Naive thymus-derived CD4-positive, alpha-beta T cell (primary cell): ENCODE measurements at regions not wholly inside any gene's neighbourhood (a gene's known extent, or its start where the extent isn't known, plus 50 kb on each side); places are given as distances from the start of the nearest gene placed in this dataset.

Experiments
- ATAC-seq: fragments of 150-1000 bp; cut with Tn5 transposase; 2 replicates; pipeline ENCODE4 v1.10.0; 2021; ENCODE audit warnings: mild to moderate bottlenecking, moderate library complexity
- CTCF ChIA-PET: fragments of 350-600 bp; sonication (Branson Sonifier 250); formaldehyde crosslinking; loops from one replicate; lab custom pipeline; 2021; ENCODE audit warnings: antibody characterized with exemption; lab: Charles Lee
- POLR2A ChIA-PET: fragments of 350-600 bp; sonication (Branson Sonifier 250); formaldehyde crosslinking; loops from one replicate; lab custom pipeline; 2021; ENCODE audit warnings: antibody characterized with exemption, inconsistent platforms; lab: Charles Lee
- DNase-seq, 9 donors: peaks; one replicate each; pipeline versions ENCODE4 v3.0.0 to v3.0.0-alpha.2; 2020 to 2022; ENCODE audit warnings: mixed read lengths in 1 of 9
- H3K27ac ChIP-seq: one replicate; pipeline ENCODE4 v1.7.0; 2013; ENCODE audit warnings: mild to moderate bottlenecking, low read depth, low read length, moderate library complexity
- H3K27me3 ChIP-seq, 2 donors: one replicate each; pipeline ENCODE4 v1.7.0; 2013; ENCODE audit warnings: low read length in 2 of 2, mild to moderate bottlenecking in 2 of 2, moderate library complexity in 2 of 2; ENCODE audit not compliant: control insufficient read depth in 2 of 2, insufficient read depth in 2 of 2
- H3K36me3 ChIP-seq, 3 experiments: 1 replicate in 2 of 3; 2 replicates in 1 of 3; pipeline ENCODE4 v1.7.0; 2013; ENCODE audit warnings: low read length in 3 of 3, mild to moderate bottlenecking in 3 of 3, moderate library complexity in 1 of 3; ENCODE audit not compliant: insufficient read depth in 3 of 3, control insufficient read depth in 2 of 3
- H3K4me1 ChIP-seq, 2 donors: one replicate each; pipeline ENCODE4 v1.7.0; 2013; ENCODE audit warnings: low read length in 2 of 2, mild to moderate bottlenecking in 2 of 2, moderate library complexity in 1 of 2; ENCODE audit not compliant: control insufficient read depth in 2 of 2, insufficient read depth in 2 of 2
- H3K4me3 ChIP-seq: 2 replicates; pipeline ENCODE4 v1.7.0; 2013; ENCODE audit warnings: mild to moderate bottlenecking, low read length
- H3K9me3 ChIP-seq, 3 experiments: 1 replicate in 2 of 3; 2 replicates in 1 of 3; pipeline ENCODE4 v1.7.0; 2013; ENCODE audit warnings: low read length in 3 of 3; ENCODE audit not compliant: control insufficient read depth in 2 of 3
- H3K27ac Mint-ChIP-seq, 9 donors: one replicate each; pipeline ENCODE4 v1.8.0; 2020 to 2022; ENCODE audit warnings: mixed read lengths in 9 of 9, mild to moderate bottlenecking in 8 of 9, moderate library complexity in 5 of 9, inconsistent platforms in 2 of 9
- H3K27me3 Mint-ChIP-seq, 5 donors: one replicate each; pipeline ENCODE4 v1.8.0; 2021 to 2022; ENCODE audit warnings: mixed read lengths in 5 of 5, mild to moderate bottlenecking in 1 of 5
- H3K36me3 Mint-ChIP-seq, 5 donors: one replicate each; pipeline ENCODE4 v1.8.0; 2020 to 2022; ENCODE audit warnings: mixed read lengths in 5 of 5, mild to moderate bottlenecking in 3 of 5, inconsistent platforms in 1 of 5
- H3K4me1 Mint-ChIP-seq, 7 donors: one replicate each; pipeline ENCODE4 v1.8.0; 2020 to 2022; ENCODE audit warnings: mixed read lengths in 7 of 7, mild to moderate bottlenecking in 3 of 7, inconsistent platforms in 1 of 7
- H3K4me3 Mint-ChIP-seq, 10 donors: one replicate each; pipeline ENCODE4 v1.8.0; 2020 to 2022; ENCODE audit warnings: mild to moderate bottlenecking in 10 of 10, mixed read lengths in 10 of 10, moderate library complexity in 6 of 10, inconsistent platforms in 2 of 10
- H3K9me3 Mint-ChIP-seq, 11 donors: one replicate each; pipeline ENCODE4 v1.8.0; 2020 to 2022; ENCODE audit warnings: mixed read lengths in 11 of 11, mild to moderate bottlenecking in 4 of 11, inconsistent platforms in 1 of 11, moderate library complexity in 1 of 11
- intact Hi-C, 2 donors: fragments of 100-400 bp; cut with micrococcal nuclease; formaldehyde crosslinking; loops; one replicate each; pipeline ENCODE4 v1.15.1; 2023

DNA sequence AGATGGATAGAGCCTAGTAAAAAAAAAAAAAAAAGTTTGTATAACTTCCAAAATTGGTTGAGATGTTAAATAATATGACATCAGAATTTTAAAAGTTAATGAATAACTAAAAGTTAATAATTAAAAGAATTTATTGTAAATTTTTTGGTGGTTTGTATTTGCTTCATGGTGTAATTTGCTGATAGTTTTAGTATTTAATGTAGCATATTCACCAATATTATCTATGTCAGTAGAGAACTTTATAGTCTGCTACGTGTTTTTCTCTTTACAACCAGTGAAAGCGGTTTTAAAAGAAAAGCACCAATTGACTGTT, 51.8 kb upstream of the STEAP4 start:
- Mint-ChIP-seq H3K27ac (no peak overlapping the region), H3K36me3 (no peaks in the 10 kb centered on the region), H3K4me3 (no peak overlapping the region), H3K9me3 (no peaks in the 10 kb centered on the region), H3K27me3 (peaks cover 3 to 14% (median 8%) of the 10 kb centered on the region in 5 donors), H3K4me1 (no peaks in the 10 kb centered on the region)
- no peaks in the 10 kb centered on the region for H3K9me3 ChIP-seq
- no peaks in the 10 kb centered on the region for H3K27me3 ChIP-seq
- no peak overlapping the region for H3K4me3 ChIP-seq
- ChIA-PET CTCF (no interaction called here), POLR2A (no interaction called here)
- no peak for ATAC-seq
- DNase-seq, result no peak
- no peaks in the 10 kb centered on the region for H3K36me3 ChIP-seq
- no peaks in the 10 kb centered on the region for H3K4me1 ChIP-seq
- no peak overlapping the region for H3K27ac ChIP-seq
- intact Hi-C loops, result no loop called here

GRCh38 chr7:88357781-88358525, 51.3 kb upstream of the STEAP4 start:
- H3K27ac Mint-ChIP-seq, result no peak overlapping the region
- no peaks in the 10 kb centered on the region for H3K4me1 Mint-ChIP-seq
- Histone ChIP-seq H3K36me3 (no peaks in the 10 kb centered on the region), H3K27me3 (no peaks in the 10 kb centered on the region), H3K4me3 (no peak overlapping the region), H3K4me1 (no peaks in the 10 kb centered on the region), H3K27ac (no peak overlapping the region), H3K9me3 (no peaks in the 10 kb centered on the region)
- intact Hi-C loops, result no loop called here
- H3K27me3 Mint-ChIP-seq, result peaks cover 7 to 19% (median 11%) of the 10 kb centered on the region in 5 donors
- H3K4me3 Mint-ChIP-seq, result no peak overlapping the region
- CTCF ChIA-PET, result no interaction called here
- H3K9me3 Mint-ChIP-seq, result no peaks in the 10 kb centered on the region
- DNase-seq (no peak), ATAC-seq (peak; percentile 54)
- POLR2A ChIA-PET, result no interaction called here
- H3K36me3 Mint-ChIP-seq, result no peaks in the 10 kb centered on the region

DNA sequence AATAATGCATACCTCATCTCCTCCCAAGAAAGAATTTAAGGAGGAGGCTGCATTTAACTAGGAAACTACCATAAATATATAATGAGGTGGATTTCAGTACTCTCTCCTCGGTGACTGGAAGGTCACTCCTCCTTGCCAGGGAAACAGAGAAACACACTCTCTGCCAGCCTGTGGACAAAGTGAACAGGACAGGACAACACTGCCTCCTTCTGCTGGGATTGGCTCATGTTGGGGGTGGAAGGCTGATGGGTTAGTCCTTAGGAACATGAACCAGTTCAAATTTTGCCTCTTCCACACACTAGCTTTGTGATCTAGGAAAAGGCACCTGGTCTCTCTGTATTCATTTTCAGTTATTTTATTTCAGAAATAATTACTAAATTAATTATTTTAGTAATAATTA, 50.6 kb upstream of the STEAP4 start:
- ChIA-PET CTCF (no interaction called here), POLR2A (no interaction called here)
- Mint-ChIP-seq H3K4me1 (no peaks in the 10 kb centered on the region), H3K36me3 (no peaks in the 10 kb centered on the region), H3K9me3 (no peaks in the 10 kb centered on the region), H3K27me3 (peaks cover 7 to 19% (median 16%) of the 10 kb centered on the region in 5 donors), H3K4me3 (no peak overlapping the region), H3K27ac (no peak overlapping the region)
- no peak overlapping the region for H3K27ac ChIP-seq
- DNase-seq, result no peak
- no peaks in the 10 kb centered on the region for H3K9me3 ChIP-seq
- H3K36me3 ChIP-seq, result no peaks in the 10 kb centered on the region
- H3K4me1 ChIP-seq, result no peaks in the 10 kb centered on the region
- H3K4me3 ChIP-seq, result no peak overlapping the region
- intact Hi-C loops, result no loop called here
- no peak for ATAC-seq
- H3K27me3 ChIP-seq, result no peaks in the 10 kb centered on the region
